GM19328 (cell line): ENCODE measurements at regions not wholly inside any gene's neighbourhood (a gene's known extent, or its start where the extent isn't known, plus 50 kb on each side); places are given as distances from the start of the nearest gene placed in this dataset.

Source experiments
- ATAC-seq: cut with Tn5 transposase; IDR thresholded peaks from one replicate; pipeline ENCODE4 v1.9.1; 2021; ENCODE audit warnings: mild to moderate bottlenecking, moderate library complexity; ENCODE audit not compliant: unreplicated experiment

GRCh38 chr4:58216461-58216860 is 1106.3 kb upstream of the IGFBP7 start:
- no peak for ATAC-seq

- ATAC-seq = no peak
These were observed 1104.2 kb upstream of the IGFBP7 start for GRCh38 chr4:58214376-58214775.

DNA sequence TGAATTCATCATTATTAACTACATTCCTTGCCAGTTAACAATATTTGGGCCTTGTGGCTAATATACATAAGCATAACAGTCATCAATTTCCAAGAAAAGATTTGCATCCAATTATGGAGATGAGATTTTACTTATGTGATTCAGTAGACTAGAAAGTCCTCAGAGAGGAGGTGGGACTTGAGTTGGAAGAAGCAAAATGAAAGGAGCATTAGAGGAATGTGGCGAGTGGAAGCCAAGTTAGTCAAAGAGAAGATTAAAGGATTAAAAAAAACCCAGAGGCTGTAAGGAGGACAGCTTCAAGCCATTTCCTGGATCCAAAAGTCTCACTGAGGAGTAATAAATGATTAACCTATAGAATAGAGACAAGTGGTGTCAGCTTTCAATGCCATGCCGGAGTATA is 1099.4 kb upstream of the IGFBP7 start:
- no peak for ATAC-seq

DNA sequence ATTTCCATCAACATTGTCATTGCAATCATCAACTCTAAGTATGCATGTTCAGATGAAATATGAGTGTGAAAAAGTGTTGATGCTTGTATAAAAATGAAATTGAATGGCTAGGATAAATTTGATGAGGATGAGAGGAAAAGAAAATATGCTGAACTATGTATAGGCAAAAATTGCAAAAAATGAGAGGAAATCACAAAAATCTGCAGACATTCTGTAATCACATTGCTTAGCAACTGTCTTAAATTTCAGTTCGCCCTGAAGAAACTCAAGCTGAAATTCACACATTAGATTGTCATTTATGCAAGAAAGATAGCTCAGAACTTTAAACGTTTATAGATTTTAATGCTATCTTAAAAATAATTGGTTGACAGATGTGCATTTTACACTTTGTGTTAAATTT is 1098.8 kb upstream of the IGFBP7 start:
- ATAC-seq = no peak

- ATAC-seq = no peak
These were observed 1095.5 kb upstream of the IGFBP7 start for GRCh38 chr4:58205446-58206235.

- ATAC-seq = no peak
These were observed 1082.0 kb upstream of the IGFBP7 start for GRCh38 chr4:58192217-58192616.

DNA sequence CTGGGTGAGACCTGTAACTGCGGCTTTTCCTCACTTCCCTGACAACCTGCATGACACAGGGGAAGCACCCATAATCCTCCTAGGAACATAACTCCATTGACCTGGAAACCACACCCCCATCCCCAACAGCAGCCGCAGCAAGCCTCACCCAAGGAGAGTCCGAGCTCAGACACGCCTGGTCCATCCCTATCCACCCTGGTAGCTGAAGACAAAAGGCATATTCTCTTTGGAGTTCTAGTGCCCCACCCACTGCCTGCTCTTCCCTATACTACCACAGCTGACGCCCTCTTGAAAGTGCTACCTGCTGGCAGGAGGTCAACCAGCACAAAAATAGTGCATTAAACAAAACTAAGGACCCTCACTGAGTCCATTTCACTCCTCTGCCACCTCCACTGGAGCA is 1080.9 kb upstream of the IGFBP7 start:
- no peak for ATAC-seq

DNA sequence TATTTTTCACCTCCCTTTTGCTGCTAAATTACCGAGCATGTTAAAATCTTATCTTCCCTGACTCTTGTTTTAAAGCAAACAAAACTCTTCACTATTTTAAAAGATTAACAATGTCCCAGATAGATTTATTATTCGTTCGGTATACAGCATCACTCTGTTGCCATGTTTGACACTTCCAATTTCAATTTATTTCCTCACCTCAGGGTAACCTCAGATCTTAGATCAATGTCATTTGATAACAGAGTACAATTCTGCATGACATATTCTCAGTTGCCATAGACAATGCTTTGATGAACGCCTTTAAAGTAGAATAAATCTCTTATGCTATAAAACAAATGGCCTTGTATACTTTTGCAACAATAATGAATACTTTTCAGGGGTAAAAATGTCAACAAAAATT is 1078.1 kb upstream of the IGFBP7 start:
- no peak for ATAC-seq

DNA sequence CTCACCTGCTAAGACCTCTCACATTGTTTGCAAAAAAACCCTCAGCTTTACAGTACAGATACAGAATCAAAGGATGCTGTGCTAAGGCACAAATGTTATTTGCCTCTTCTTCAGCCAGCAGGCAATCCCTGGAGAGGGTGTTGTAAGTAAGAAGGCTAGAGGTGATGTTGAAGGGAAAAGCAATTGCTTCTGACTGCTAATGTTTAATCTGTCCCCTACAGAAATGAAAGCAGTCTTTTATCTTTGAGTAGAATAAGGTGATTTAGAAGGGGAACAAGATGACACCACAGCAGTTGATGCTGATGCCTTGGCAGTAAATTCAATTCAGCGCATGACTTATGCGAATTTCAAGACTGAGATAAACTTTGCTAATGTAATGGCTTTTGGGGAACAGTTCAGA is 1064.8 kb upstream of the IGFBP7 start:
- ATAC-seq = no peak

- ATAC-seq = no peak
These were observed 1056.3 kb upstream of the IGFBP7 start for GRCh38 chr4:58166490-58166889.

- no peak for ATAC-seq
These were observed 1053.0 kb upstream of the IGFBP7 start for GRCh38 chr4:58163156-58163555.

- ATAC-seq = no peak
These were observed 1039.4 kb upstream of the IGFBP7 start for GRCh38 chr4:58149404-58150085.

DNA sequence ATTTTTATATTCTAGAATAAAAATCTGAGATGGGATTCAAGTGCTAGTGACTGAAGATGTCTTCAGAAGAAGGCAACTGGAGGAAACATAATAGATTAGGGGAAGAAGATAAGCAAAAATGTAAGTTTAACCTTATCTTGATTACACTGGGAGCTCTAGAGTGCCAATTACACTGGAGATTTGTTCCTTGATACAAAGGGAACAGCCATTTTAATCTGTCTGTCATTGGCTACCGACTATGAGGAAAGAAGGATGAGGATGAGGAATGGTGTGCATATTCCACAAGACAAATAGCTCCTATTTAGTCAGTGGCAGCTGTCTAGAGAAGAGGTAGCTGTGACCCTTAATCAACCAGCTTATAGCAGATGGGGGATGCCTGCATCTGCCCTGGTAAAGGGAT is 1034.5 kb upstream of the IGFBP7 start:
- no peak for ATAC-seq

- ATAC-seq = no peak
These were observed 1028.8 kb upstream of the IGFBP7 start for GRCh38 chr4:58138786-58139668.

GRCh38 chr4:58136604-58137003 is 1026.4 kb upstream of the IGFBP7 start:
- ATAC-seq = no peak

- no peak for ATAC-seq
These were observed 1017.5 kb upstream of the IGFBP7 start for GRCh38 chr4:58127680-58128079.

- no peak for ATAC-seq
These were observed 1009.1 kb upstream of the IGFBP7 start for GRCh38 chr4:58119298-58119697.

DNA sequence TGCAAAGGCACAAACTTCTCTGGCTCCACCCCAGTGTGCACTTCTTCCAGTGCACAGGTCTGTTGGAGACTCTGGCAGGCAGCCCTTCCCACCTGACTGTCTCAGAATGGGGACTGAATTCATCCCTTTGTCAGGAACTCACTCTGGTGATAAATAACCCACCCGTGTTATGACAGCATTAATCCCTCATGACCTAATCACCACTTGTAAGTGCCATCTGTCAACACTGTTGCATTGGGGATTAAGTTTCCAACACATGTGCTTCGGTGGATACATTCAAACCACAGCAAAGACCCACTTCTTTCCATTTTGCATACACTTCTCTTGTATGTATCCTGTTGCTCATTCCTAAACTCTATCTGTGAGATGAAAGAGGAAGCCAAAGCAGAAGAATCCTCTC is 1002.9 kb upstream of the IGFBP7 start:
- no peak for ATAC-seq

DNA sequence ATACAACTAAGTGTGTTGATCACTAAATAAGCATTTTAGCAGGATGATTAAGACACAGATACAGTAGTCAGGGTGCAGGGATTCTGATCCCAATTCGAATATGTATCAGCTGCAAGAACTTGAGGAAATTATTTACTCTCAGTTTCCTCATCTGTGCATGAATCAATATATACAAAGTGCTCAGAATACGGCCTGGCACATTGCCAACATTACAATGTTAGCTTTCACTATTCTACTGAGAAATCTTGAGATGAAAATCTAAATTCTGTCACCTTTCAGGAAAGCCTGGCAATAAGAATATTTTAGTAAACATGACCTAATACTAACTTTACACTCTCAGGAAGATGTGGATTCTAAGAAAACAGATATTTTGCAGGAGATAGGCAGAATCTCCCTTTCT is 1001.6 kb upstream of the IGFBP7 start:
- ATAC-seq = no peak

DNA sequence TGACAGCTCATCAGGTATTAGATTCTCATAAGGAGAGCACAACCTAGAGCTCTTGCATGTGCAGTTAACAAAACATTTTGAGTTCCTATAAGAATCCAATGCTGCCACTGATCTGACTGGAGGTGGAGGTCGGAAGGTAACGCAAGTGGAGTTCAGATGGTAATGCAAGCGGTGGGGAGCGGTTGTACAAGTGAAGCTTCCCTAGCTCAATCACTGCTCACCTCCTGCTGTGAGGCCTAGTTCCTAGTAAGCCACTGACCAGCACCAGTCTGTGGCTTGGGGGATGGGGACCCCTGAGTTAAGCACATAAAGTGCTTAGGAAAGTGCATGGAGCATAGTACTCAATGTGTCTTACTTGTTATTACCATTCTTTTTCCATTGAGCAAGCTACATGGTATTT is 983.2 kb upstream of the IGFBP7 start:
- ATAC-seq = no peak

DNA sequence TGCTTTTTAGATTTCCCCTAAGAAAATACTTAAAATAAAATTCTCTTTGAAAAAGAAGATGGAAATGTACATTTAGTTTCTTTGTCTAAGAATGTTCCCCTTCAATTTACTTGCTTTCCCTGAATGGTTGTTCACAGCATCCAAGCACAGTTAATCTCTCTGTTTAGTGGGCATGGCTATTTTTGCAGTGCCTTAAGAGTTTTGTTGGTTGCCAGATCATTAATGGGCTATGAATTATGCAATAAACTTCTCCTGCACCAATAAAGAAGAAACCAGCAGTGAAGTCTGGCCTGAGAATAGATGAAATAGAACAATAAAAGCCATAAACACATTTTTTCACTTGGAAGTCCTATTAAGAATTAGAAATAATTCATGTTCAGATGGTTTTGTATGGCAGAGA is 980.4 kb upstream of the IGFBP7 start:
- ATAC-seq = no peak

DNA sequence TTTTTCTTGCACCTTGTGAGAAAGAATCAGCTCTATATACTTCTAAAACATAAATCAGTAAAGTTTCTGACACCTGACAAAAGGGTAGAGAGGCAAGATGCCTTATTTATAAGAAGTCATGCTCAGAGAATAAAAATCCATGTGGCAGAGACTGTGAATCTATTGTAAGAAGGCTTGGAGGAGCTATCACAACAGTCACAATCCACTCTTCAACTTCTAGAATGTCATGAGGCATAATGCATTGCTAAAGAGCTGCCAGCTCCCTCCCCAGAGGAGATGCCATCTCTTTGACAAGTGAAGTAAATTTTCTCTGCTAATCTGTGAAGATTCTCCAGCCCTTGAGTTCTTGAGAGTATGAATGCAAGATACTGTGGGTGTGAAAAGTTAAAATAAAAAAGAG is 971.2 kb upstream of the IGFBP7 start:
- ATAC-seq = no peak
